Body of pancreas (tissue), 4 donors: ENCODE measurements at regions not wholly inside any gene's neighbourhood (a gene's known extent, or its start where the extent isn't known, plus 50 kb on each side); places are given as distances from the start of the nearest gene placed in this dataset.
A peak's percentile ranks its signal among the peaks of the same experiment; 100 is the strongest.

Experiments used
- CTCF ChIP-seq, 7 experiments: fragments of 450-650 bp in 4 of 7; fragments of 200-600 bp in 3 of 7; sonication (generic) in 3 of 7; IDR thresholded peaks; one replicate each; pipeline ENCODE4 v1.5.1; 2016 to 2019; ENCODE audit warnings: antibody characterized with exemption in 7 of 7
- POLR2A ChIP-seq, 3 donors: fragments of 450-650 bp; IDR thresholded peaks; one replicate each; pipeline ENCODE4 v1.6.1; 2016; ENCODE audit warnings: antibody characterized with exemption in 3 of 3, mild to moderate bottlenecking in 2 of 3

- TF ChIP-seq CTCF (IDR thresholded peaks at IDR 0.05) (peak in 1 of 7 experiments; percentile 9), POLR2A (IDR thresholded peaks at IDR 0.05) (no peak)
These were observed 294.7 kb downstream of the TTC6 start for GRCh38 chr14:37890095-37890494.
